Activated naive CD8-positive, alpha-beta T cell treated with anti-CD3 and anti-CD28 coated beads, Interleukin-2, amount 10 ng/mL, durations not matched to agents 7 days and 5 days (primary cell): ENCODE measurements at regions not wholly inside any gene's neighbourhood (a gene's known extent, or its start where the extent isn't known, plus 50 kb on each side); places are given as distances from the start of the nearest gene placed in this dataset.

Experiments used
- ATAC-seq: fragments of 150-1000 bp; cut with Tn5 transposase; one replicate; pipeline ENCODE4 v1.10.0; 2021; ENCODE audit warnings: low read depth, moderate library complexity
- POLR2A ChIA-PET: fragments of 350-600 bp; sonication (Branson Sonifier 250); formaldehyde crosslinking; loops from one replicate; lab custom pipeline; 2021; ENCODE audit warnings: antibody characterized with exemption; lab: Charles Lee
- DNase-seq: peaks from one replicate; pipeline ENCODE4 v3.0.0; 2021
- H3K27ac Mint-ChIP-seq: one replicate; pipeline ENCODE4 v1.8.0; 2022; ENCODE audit warnings: mild to moderate bottlenecking, mixed read lengths
- H3K27me3 Mint-ChIP-seq: one replicate; pipeline ENCODE4 v1.8.0; 2022; ENCODE audit warnings: mild to moderate bottlenecking, moderate library complexity, mixed read lengths
- H3K36me3 Mint-ChIP-seq: one replicate; pipeline ENCODE4 v1.8.0; 2021; ENCODE audit warnings: mild to moderate bottlenecking, mixed read lengths
- H3K4me1 Mint-ChIP-seq: one replicate; pipeline ENCODE4 v1.8.0; 2021; ENCODE audit warnings: mixed read lengths
- H3K4me3 Mint-ChIP-seq: one replicate; pipeline ENCODE4 v1.8.0; 2022; ENCODE audit warnings: mild to moderate bottlenecking, moderate library complexity, mixed read lengths
- H3K9me3 Mint-ChIP-seq: one replicate; pipeline ENCODE4 v1.8.0; 2021; ENCODE audit warnings: mixed read lengths

DNA sequence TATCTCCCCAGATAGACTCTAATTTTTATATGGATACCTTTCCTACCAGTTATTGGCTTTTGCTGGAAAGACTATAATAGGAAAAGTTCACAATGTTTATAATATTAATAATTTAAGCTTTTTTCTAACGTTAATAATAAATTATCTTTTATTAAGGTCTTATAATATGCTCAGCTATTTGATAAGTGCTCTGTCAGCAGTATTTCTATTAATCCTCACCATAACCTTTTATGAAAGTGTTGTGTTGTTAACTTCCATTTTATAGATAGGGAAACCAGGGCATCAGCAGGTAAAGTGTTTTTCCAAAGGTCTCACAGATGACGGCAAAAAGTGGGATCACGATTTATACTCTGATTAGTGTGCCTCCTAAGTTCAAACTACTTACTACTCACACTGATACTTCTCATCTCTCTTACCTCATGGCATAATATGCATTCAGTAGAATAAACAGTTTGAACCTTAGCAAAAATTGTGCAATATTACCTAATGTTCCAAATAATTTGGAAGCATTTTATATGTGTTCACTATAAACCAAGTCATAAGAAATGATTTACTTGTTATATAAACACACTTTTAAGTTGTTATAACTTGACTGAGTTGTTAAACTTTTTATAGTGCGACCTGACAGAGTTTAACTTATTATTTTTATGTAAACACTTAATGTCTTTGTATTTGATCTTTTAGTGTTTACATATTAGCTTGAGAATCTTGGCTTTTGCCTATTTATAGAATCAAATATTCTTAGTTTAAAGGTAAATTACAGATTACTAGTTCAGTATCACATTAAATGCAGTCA is 274.9 kb upstream of the DCBLD2 start:
- H3K4me1 Mint-ChIP-seq, result no peaks in the 10 kb centered on the region
- DNase-seq (no peak), ATAC-seq (no peak)
- peaks cover 2% of the 10 kb centered on the region for H3K9me3 Mint-ChIP-seq
- H3K27me3 Mint-ChIP-seq, result no peaks in the 10 kb centered on the region
- no peaks in the 10 kb centered on the region for H3K36me3 Mint-ChIP-seq
- H3K27ac Mint-ChIP-seq, result no peak overlapping the region
- POLR2A ChIA-PET, result no interaction called here
- H3K4me3 Mint-ChIP-seq, result no peak overlapping the region

DNA sequence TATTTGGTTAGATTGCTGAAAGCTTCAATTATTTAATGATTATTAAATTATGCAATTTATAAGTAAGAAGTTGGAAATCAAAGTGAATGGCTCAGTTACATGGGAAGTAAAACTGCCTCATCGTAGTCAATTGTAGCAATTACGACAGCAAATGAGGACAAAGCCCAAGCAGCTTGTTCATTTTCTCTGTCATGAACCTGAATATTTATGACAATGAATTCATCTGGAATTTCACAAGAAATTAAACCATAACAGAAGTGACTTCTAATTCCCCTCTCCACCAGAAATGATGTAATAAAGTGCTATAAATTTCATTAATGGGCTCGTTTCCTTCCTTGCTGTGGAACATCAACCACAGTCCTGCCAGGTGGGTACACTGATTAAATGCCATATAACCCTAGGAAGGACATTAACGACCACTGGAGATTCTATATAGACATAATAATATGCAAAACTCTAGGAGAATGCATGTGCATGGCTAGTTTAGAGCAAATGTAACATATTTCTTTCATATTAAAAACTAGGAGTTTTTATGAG is 273.8 kb upstream of the DCBLD2 start:
- DNase-seq (no peak), ATAC-seq (no peak)
- no peak overlapping the region for H3K27ac Mint-ChIP-seq
- no peaks in the 10 kb centered on the region for H3K36me3 Mint-ChIP-seq
- H3K9me3 Mint-ChIP-seq, result peaks cover 2% of the 10 kb centered on the region
- POLR2A ChIA-PET, result no interaction called here
- H3K27me3 Mint-ChIP-seq, result no peaks in the 10 kb centered on the region
- H3K4me3 Mint-ChIP-seq, result no peak overlapping the region
- no peaks in the 10 kb centered on the region for H3K4me1 Mint-ChIP-seq

GRCh38 chr3:99172736-99173657 is 271.5 kb upstream of the DCBLD2 start:
- POLR2A ChIA-PET, result no interaction called here
- Mint-ChIP-seq H3K27me3 (no peaks in the 10 kb centered on the region), H3K27ac (no peak overlapping the region), H3K4me1 (no peaks in the 10 kb centered on the region), H3K9me3 (peaks cover under 1% of the 10 kb centered on the region), H3K4me3 (no peak overlapping the region), H3K36me3 (no peaks in the 10 kb centered on the region)
- ATAC-seq (no peak), DNase-seq (no peak)

DNA sequence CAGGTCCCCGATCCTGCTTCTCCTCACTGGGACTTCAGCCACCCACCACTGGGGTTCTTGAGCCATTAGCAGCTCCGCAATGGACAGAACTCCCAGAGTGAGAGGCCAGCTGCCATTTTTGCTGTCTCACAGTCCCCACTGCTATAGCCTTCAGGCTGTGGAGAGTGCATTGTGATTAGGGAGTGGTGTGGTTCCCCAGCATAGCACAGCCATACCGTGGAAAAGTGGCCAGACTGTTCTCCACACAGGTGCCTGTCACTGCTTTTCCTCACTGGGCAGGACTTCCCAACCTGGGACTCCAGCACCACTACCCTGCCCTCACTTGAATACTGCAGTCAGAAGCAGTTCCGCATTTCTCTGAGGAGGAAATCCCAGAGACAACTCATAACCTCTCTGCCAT is 270.3 kb upstream of the DCBLD2 start:
- no peaks in the 10 kb centered on the region for H3K36me3 Mint-ChIP-seq
- POLR2A ChIA-PET, result no interaction called here
- ATAC-seq, result no peak
- H3K9me3 Mint-ChIP-seq, result no peaks in the 10 kb centered on the region
- no peak overlapping the region for H3K4me3 Mint-ChIP-seq
- H3K4me1 Mint-ChIP-seq, result no peaks in the 10 kb centered on the region
- no peaks in the 10 kb centered on the region for H3K27me3 Mint-ChIP-seq
- no peak for DNase-seq
- H3K27ac Mint-ChIP-seq, result no peak overlapping the region

DNA sequence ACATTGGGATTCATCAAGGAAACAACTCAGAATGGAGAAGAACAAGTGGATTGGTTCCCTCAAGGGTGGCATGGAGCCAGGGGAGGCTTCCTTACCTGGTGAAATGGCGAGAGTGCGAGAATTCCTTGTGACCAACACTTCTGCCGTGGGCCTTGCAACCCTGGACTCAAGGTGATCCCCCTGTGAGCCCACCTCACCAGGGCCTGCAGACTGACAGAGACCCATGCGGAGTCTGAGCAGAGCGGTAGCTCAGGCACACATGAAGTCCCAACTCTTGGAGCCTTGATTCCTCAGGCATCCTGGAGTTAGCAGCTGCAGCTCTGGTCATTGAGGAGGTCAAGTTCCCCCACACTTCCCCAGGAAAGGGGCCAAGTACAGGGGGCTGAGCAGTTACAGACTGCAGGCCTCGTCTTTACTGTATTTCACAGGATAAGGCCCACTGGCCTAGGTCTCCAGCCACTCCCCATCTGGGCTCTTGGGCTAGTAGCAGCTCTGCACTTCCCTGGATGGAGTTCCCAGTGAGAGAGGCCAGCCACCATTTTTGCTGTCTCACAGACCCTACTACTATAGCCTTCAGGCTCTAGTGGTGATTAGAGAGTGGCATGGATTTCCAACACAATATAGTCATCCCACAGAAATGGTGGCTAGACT is 269.5 kb upstream of the DCBLD2 start:
- no peak overlapping the region for H3K27ac Mint-ChIP-seq
- DNase-seq, result no peak
- POLR2A ChIA-PET, result no interaction called here
- ATAC-seq, result no peak
- H3K4me1 Mint-ChIP-seq, result no peaks in the 10 kb centered on the region
- no peak overlapping the region for H3K4me3 Mint-ChIP-seq
- H3K36me3 Mint-ChIP-seq, result no peaks in the 10 kb centered on the region
- H3K27me3 Mint-ChIP-seq, result peaks cover 3% of the 10 kb centered on the region
- H3K9me3 Mint-ChIP-seq, result no peaks in the 10 kb centered on the region

- no peaks in the 10 kb centered on the region for H3K4me1 Mint-ChIP-seq
Observed at GRCh38 chr3:99167071-99167470, 265.6 kb upstream of the DCBLD2 start.

DNA sequence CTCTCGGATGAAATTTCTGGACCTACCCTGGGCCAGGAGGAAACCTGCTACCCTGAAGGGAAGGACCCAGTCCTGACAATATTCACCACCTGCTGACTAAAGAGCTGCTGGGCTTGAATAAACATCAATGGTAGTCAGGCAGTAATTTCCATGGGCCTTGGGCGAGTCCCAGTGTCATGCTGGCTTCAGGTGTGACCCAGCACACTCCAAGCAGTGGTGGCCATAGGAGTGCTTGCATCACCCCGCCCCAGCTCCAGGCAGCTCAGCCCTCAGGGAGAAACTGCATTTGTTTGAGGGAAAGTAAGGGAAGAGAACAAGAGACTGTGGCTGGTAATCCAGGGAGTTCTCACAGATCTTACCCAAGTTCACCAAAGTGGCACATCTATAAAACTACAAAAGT is 261.8 kb upstream of the DCBLD2 start:
- H3K4me3 Mint-ChIP-seq, result no peak overlapping the region
- ATAC-seq (no peak), DNase-seq (no peak)
- H3K27ac Mint-ChIP-seq, result no peak overlapping the region
- POLR2A ChIA-PET, result no interaction called here
- H3K9me3 Mint-ChIP-seq, result peaks cover 5% of the 10 kb centered on the region
- no peaks in the 10 kb centered on the region for H3K36me3 Mint-ChIP-seq
- peaks cover 3% of the 10 kb centered on the region for H3K27me3 Mint-ChIP-seq
- H3K4me1 Mint-ChIP-seq, result no peaks in the 10 kb centered on the region

More at GRCh38 chr3:99167071-99167470, 265.6 kb upstream of the DCBLD2 start:
- Mint-ChIP-seq H3K36me3 (no peaks in the 10 kb centered on the region), H3K4me3 (no peak overlapping the region), H3K27ac (no peak overlapping the region), H3K27me3 (peaks cover 3% of the 10 kb centered on the region), H3K9me3 (no peaks in the 10 kb centered on the region)
- ATAC-seq (no peak), DNase-seq (no peak)
- POLR2A ChIA-PET, result no interaction called here

DNA sequence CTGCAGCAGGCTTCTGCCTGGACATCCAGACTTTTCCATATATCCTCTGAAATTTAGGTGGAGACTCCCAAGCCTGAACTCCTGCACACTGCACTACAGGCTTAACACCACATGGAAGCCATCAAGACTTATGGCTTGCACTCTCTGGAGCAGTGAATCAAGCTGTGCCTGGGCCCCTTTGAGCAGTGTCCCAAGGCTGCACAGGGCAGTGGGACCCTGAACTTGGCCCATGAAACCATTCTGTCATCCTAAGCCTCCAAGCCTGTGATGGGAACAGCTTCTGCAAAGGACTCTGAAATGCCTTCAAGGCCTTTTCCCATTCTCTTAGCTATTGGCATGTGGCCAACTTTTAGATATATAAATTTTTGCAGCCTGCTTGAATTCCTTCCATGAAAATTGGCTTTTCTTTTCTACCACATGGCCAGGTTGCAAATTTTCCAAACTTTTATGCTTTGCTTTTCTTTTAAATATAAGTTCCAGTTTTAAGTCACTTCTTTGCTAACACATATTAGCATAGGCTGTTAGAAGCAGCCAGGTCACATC is 257.8 kb upstream of the DCBLD2 start:
- Mint-ChIP-seq H3K27me3 (no peaks in the 10 kb centered on the region), H3K36me3 (no peaks in the 10 kb centered on the region), H3K4me1 (no peaks in the 10 kb centered on the region), H3K4me3 (no peak overlapping the region), H3K9me3 (peaks cover 9% of the 10 kb centered on the region), H3K27ac (no peak overlapping the region)
- POLR2A ChIA-PET, result no interaction called here
- ATAC-seq (no peak), DNase-seq (no peak)

GRCh38 chr3:99145031-99145430 is 243.5 kb upstream of the DCBLD2 start:
- POLR2A ChIA-PET, result no interaction called here
- Mint-ChIP-seq H3K27ac (no peak overlapping the region), H3K27me3 (no peaks in the 10 kb centered on the region), H3K4me1 (no peaks in the 10 kb centered on the region), H3K4me3 (no peak overlapping the region), H3K36me3 (no peaks in the 10 kb centered on the region), H3K9me3 (no peaks in the 10 kb centered on the region)
- no peak for ATAC-seq
- DNase-seq, result no peak

DNA sequence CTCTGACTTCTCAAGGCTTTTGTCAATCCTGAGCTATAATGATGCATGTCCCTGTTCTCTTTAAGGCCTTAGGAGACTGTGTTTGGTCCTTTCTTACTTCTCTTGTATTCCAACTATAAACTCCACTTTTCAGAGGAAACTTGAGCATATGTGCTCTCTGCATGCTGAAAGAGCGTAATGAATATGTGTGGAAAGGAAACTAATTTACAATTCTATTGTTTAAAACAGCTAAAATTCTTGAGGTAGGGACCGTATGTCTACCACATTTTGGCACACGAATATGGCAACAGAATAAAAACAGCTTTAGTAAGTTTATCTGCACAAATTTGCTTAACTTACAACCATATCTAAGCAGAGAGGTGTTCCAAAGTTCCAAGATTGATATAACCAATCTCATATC is 242.0 kb upstream of the DCBLD2 start:
- no peaks in the 10 kb centered on the region for H3K27me3 Mint-ChIP-seq
- H3K27ac Mint-ChIP-seq, result no peak overlapping the region
- no peaks in the 10 kb centered on the region for H3K9me3 Mint-ChIP-seq
- H3K4me3 Mint-ChIP-seq, result no peak overlapping the region
- no peak for DNase-seq
- no peaks in the 10 kb centered on the region for H3K4me1 Mint-ChIP-seq
- POLR2A ChIA-PET, result no interaction called here
- ATAC-seq, result no peak
- no peaks in the 10 kb centered on the region for H3K36me3 Mint-ChIP-seq

- POLR2A ChIA-PET, result no interaction called here
Observed at GRCh38 chr3:99134986-99135385, 233.5 kb upstream of the DCBLD2 start.

GRCh38 chr3:99131876-99132275 is 230.4 kb upstream of the DCBLD2 start:
- POLR2A ChIA-PET, result no interaction called here
- ATAC-seq, result no peak
- Mint-ChIP-seq H3K9me3 (peaks cover 4% of the 10 kb centered on the region), H3K4me1 (no peaks in the 10 kb centered on the region), H3K27me3 (no peaks in the 10 kb centered on the region), H3K4me3 (no peak overlapping the region), H3K36me3 (no peaks in the 10 kb centered on the region), H3K27ac (no peak overlapping the region)
- no peak for DNase-seq

More at GRCh38 chr3:99134986-99135385, 233.5 kb upstream of the DCBLD2 start:
- H3K4me3 Mint-ChIP-seq, result no peak overlapping the region
- no peaks in the 10 kb centered on the region for H3K36me3 Mint-ChIP-seq
- no peaks in the 10 kb centered on the region for H3K27me3 Mint-ChIP-seq
- H3K9me3 Mint-ChIP-seq, result peaks cover 6% of the 10 kb centered on the region
- no peak overlapping the region for H3K27ac Mint-ChIP-seq
- no peaks in the 10 kb centered on the region for H3K4me1 Mint-ChIP-seq
- no peak for ATAC-seq
- no peak for DNase-seq
